Hematopoietic multipotent progenitor cell treated with erythropoietin and hydrocortisone succinate and interleukin-3 and kit ligand, for 8 days (in vitro differentiated cells): ENCODE measurements at regions not wholly inside any gene's neighbourhood (a gene's known extent, or its start where the extent isn't known, plus 50 kb on each side); places are given as distances from the start of the nearest gene placed in this dataset.
A peak's percentile ranks its signal among the peaks of the same experiment; 100 is the strongest.

Experiments
- DNase-seq: peaks from one replicate; pipeline ENCODE4 v3.0.0-alpha.2; 2015

DNA sequence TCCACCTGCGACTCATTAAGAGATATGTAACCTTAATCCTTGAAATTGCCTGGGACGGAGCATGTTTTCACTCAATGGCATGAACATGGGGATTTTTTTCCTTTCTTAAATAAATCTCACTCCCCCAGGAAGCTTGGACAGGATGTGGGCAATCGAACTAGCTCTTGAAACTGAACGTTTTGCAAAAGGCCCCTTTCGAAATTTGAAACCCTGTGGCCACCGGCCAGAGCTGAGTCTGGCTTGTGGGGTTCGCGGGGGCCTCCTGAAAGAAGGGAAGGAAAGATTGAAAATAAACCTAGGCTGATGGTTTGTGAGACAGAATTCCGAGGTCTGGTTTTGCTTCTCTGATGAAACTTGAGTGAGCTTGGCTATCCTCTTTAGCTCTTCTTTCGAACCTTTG, 101.4 kb upstream of the RTL1 start:
- no peak for DNase-seq

DNA sequence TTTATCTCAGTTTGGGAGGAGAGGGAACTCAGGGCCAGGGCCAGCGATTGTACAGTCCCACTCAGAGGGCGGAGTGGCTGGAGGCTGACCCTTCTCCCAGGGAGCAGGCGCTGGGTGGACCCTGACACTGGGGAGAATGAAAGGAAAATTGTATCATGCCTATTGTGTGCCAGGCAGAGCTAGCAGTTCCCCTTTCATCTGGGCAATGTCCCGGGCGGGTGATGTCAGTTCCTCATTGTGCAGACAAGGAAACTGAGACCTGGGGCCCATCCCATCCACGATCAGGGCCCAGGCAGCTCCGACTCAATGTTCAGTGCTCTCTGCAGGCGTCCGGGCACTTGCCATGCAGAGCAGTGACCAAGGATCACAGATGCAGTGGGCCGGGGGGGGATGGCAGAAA, 101.9 kb upstream of the RTL1 start:
- DNase-seq = no peak

DNA sequence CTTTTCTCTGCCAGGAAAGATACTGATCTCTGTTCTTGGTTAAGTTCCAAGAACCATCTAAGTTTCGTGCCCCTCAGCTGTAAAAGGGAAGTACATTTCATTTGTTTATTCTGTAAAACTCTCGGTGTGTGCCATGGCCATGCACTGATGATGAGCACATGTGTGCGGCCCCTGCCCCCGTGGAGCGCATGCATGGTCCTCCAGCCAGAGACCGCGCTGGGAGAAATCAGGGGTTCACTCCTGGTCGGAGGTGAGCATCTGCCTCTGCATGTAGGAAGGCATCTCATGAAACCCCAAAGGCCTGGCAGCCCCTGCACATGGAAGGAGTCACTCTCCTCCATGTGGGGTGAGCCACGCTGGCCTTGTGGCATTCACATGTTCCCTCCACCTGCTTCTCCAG, 102.5 kb upstream of the RTL1 start:
- DNase-seq = peak; percentile 2

DNA sequence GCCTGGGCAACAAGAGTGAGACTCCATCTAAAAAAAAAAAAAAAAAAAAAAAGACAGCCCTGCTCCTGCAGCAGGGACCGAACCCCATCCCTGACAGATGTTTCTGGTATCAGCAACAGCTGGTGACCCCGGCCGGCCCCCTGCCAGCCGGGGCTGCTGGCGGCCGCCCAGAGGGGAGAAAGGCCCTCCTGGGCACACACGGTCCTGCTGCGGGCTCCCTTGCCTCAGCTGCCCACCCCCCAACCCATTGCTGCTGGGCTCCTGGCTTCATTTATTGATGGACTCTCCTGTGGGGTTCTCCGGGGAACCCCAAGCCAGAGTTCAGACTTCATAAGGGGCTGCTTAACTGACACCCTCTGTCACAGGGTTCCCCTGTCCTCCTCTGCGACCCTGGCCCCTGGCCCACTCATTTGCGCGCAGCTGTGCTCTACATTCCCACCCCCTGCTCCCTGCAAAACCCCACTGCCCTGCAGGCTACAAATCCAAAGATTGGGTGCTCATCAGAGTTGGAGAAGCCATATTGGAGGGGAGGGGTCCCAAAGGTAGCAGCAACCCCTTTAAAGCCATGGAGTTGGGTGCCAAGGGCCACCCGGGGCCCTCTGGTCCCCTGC, 103.6 kb upstream of the RTL1 start:
- no peak for DNase-seq

DNA sequence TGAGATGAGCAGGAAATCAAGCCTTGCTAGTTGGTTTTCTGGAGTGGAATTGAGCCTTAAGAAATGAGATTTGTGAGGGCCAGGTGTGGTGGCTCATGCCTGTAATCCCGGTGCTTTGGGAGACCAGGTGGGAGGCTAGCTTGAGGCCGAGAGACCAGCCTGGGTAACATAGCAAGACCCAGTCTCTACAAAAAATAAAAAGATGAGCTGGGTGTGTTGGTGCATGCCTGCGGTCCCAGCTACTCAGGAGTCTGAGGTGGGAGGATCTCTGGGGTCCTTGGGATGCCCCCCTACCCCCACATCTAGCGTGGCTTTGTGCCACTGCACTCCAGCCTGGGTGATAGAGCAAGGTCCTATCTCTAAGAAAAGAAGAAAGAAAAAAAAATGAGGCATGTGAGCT, 104.2 kb upstream of the RTL1 start:
- DNase-seq = no peak

DNA sequence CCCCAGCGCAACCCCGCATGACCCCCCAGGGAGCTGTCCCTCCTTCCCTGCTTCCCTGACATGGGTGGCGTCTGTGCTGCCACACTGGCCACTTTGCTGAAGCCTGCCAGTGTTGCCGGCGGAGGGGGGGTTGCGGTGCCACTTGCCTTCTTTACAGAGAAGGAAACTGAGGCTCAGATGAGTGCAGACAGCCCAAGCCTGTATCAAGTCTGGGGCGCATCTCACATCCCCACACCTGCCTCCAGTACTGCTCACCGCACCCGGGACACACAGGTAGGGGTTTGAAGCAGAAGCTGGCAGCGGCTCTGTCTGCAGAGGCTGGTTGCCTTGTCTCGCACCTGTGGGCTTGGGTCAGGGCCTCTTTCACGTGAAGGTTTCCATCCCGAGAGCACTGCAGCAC, 104.7 kb upstream of the RTL1 start:
- no peak for DNase-seq

DNA sequence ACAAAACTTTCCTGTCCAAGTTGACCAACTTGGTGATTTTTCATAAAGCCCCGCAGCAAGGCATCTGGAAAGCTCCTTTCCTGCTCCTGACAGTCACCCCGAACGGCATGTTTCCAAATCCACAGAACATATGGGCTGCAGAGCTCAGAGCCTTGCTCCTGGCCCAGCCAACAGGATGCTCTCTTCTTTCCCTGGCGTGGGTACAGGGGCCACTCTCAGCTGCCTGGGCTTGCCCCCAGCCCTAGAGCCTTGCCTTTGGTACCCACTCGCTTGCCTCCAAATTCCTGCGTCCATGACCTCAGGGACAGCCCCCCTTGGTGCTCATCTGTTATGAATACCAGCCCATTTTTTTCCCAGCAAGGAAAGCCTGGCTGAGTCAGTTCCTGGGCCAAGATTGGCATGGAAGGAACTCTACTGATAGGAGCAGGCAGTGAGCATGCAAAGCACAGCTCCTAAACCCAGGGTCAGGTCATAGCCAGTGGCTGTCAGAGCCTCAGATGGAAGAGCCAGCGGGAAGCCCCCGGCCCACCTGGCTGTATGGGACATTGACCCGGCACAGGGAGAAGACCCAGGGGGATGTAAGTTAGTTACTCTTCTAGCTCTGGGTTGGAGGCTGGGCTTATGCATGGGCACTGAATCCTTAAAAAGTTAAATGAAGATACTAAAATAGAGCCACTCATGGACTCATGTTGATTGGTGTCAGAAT, 105.3 kb upstream of the RTL1 start:
- no peak for DNase-seq

DNA sequence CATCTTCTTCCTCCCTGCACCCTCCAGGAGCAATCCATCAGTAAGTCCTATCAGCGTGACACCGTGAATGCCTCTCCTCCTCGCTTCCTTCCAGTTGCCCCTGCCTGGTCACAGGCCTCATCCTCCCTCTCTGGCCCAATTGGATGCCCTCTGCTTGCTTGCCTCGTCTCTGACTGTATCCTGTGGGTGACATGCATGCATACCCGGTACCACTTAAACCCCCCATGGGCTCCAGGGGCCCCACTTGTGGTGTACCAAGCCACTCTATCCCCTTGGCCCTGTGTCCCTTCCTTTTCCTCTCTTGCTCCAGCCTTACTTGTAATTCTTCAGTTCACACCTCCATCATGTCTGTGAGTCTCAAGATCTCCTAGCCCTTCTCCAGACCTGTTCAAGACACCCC, 106.0 kb upstream of the RTL1 start:
- no peak for DNase-seq

DNA sequence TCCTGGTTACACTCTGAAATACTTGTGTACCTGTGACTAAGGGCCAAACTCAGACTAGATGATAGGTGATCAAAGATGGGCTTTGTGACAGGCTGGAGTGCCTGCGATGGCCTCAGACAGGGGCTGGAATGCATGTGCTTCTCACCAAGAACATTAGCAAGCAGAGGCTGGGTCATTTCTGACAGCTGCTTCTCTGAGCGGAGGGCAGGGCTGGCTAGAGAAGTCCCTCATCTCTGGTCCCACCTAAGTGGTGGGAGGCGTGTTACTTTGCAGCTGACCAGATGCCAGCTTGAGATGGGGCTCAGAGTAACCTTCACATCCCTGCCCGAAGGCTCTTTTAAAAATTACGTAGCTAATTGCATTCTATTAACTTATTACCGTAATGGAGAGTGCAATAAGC, 106.8 kb upstream of the RTL1 start:
- DNase-seq = no peak

DNA sequence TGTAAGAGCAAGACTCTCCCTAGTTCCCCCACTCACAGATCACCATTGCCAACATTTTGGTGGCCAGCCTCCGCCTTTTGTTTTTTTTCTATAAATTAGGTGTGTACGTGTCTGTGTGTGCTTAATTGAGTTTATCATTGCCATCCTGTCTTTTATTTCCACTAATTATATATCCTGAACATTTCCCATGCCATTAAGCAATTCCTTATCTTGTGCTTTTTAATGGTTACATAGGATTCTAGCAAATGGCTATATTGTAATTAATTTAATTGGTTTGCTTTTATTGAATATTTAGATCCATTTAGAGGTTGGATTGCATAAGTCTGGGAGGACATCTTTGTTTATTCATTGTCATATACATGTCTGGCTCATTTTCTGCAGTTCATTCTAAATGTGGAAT, 107.3 kb upstream of the RTL1 start:
- no peak for DNase-seq

DNA sequence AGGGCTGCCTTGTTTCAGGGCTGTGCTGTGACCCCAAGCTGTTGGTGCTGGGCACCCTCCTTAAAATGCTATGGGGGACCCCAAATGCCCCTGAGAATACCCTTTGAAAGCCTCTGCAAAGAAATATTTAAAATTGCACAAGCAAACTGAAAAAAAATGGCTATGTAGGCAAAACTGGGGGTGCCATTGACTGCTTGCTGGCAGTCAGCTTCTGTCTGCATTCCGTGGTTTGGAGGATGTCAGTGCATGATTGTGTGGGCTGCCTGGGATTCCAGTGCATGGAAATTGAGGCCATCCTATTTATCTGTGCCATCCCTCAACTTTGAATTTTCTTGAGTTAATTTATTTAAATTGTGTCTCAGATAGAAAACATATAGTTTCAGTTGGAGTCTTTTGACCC, 113.7 kb upstream of the RTL1 start:
- DNase-seq = no peak

DNA sequence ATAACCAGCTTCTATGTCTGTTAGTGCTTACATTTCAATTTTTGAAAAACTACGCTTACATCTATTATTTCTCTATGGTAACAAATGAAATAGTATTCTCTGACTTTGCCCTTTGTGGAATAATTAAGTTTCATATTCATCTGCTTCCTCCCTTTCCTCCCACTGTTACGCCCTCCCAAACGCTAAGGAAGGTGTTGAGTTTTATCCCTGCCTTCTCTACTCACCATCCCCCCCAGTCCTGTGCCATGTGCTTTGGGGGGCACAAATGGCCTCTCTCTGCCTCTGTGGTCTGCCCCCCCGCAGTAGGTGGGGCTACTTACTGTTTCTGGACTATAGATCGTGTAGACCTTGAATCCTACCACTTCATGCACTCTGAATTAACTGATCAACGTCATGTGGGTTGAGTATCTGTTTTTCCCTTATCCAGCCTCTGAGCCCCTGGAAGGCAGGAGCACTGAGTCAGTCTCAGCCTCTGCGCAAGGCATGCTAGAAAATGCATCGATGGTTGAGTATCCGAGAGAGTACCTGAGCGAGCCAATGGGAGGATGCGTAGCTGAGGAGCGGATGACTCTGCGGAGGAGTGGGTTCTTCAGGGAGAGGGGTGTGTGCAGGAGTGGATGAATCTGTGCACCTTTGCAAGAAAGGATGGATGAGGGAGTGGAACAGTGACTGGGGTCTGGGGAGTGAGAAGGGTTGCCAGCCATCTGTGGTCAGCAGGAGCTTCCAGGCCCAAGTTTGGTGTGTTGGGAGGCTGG, 114.5 kb upstream of the RTL1 start:
- no peak for DNase-seq

DNA sequence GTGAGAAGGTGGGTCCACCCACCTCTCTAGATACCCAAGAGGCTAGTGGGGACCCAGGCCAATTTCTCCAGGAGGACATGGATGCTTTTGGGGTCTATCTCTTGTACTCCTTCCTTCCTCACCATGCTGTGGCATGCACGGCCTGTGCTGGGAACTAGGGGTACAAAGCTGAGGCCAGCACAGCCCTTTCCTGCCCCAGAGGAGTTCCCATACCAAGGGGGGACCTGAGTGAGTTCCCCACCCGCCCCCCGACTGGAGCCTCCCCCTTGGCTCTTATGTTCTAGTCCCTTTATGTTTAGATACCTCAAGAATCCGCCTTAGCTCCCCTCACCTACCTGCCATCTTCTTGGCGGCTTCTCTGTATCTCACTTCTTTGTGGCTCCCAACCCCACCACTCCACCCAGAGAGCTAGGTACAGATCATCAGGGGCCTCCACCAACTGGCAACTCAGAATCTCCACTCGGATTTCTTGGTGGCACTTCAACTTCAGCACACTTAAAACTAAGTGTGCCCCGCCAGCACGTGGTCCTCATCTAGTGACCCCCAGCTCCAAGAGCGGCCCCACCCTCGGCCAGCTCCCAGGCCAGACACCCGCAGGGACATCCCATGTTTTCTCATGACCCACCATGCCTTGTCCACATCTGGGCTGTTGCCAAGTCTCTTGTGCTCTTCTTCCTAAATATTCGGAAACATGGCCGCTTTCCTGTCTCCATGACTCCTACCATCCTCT, 115.2 kb upstream of the RTL1 start:
- DNase-seq = no peak

DNA sequence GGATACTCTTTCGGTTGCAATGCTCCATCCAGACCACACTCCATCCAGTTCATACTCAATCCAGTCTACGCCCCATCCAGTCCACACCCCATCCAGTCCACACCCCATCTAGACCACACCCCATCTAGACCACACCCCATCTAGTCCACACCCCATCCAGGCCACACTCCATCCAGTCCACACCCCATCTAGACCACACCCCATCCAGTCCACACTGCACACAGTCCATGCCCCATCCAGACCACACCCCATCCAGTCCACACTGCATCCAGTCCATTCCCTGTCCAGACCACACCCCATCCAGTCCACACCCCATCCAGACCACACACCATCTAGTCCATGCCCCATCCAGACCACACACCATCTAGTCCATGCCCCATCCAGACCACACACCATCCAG, 116.0 kb upstream of the RTL1 start:
- DNase-seq = no peak

DNA sequence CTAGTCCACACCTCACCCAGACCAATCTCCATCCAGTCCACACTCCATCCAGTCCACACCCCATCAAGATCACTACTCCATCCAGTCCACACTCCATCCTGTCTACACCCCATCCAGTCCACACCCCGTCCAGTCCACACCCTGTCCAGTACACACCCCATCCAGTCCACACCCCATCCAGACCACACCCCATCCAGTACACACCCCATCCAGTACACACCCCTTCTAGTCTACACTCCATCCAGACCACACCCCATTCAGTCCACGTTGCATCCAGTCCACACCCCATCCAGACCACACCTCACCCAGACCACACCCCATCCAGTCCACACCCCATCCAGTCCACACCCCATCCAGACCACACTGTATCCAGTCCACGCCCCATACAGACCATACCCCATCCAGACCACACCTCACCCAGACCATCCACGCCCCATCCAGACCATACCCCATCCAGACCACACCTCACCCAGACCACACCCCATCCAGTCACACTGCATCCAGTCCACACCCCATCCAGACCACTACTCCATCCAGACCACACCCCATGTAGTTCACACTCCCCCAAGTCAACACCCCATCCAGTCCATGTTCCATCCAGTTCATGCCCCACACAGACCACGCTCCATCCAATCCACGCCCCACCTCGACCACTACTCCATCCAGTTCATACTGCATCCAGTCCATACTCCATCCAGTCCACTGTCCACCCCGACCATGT, 116.6 kb upstream of the RTL1 start:
- DNase-seq = no peak

DNA sequence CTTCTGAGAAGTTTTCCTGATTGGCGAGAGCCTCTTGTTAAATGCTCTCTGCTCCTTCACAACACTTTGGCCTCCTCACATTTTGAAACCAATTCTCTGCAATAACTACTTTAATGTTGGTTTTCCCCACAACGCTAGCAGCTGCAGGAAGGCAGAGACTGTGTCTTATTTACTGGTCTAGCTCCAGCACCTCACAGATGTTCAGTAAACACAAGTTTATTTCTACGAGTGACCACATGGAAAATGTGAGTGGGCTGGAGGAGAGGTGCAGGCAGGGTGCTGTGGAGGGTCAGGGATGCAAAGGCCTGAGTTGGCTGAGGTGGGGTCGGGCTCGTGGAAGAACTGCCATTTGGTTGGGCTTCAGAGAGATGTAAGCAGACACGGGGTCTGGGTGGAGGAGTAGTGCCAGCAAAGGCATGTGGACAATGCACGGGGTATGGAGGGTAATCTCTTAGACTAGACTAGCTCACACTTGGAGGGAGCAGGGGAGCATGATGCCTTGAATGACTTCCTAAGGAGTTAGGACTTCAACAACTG, 117.4 kb upstream of the RTL1 start:
- no peak for DNase-seq

DNA sequence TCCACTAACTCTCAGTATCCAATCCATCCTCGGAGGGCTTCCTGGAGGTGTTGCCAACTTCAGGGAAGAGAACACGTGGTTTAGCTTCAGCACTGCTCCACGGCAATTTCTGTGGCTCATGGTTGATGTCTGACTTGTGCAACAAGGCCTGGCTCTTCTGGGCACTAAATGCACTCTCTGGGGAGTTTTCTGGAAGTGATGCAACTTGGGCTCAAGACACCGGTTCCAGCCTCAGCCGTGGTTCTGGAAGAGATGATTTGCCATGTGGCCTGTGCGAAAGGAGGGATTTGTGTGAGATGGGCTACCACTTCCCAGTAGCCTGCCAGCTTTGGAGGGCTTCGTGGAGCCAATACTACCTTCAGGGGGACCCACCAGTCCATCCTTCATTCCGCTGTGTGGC, 118.6 kb upstream of the RTL1 start:
- no peak for DNase-seq

DNA sequence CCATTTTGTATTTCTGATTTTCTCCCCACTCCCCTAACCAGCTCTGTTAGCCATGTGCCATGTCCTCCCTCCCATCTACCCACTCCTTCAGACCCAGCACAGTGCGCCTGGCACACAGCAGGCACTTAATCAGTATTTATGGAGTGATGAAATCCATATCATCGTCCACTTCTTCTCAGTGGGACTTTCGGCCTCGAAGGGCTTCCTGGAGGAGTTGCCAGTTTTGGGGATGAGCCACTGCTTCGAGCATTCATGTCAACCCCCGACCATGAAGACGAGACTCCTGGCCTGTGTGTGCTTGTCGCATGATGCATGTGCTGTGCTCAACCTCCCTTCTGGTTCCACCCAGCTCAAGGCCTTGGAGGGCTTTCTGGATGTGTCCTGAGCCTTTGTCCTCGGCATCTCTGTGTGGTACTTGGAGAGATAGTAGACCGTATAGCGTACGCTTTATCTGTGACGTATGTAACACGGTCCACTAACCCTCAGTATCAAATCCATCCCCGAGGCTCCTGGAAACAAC, 119.5 kb upstream of the RTL1 start:
- no peak for DNase-seq

DNA sequence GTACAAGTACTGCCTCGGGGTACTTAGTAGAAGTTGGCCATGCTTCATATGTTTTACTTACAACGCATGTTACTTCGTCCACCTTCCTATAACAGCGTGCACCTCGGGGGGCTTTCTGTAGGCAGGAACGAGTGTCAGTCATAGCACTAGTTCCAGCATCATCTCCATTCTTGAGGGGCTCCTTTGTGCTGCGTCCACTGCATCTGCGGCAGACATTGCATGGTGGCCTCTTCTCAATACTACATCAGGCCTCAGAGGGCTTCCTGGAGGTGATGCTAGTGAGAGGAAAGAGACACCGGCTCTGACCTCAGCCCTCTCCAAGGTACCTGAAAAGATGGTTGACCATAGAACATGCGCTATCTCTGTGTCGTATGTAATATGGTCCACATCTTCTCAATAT, 121.2 kb upstream of the RTL1 start:
- no peak for DNase-seq

DNA sequence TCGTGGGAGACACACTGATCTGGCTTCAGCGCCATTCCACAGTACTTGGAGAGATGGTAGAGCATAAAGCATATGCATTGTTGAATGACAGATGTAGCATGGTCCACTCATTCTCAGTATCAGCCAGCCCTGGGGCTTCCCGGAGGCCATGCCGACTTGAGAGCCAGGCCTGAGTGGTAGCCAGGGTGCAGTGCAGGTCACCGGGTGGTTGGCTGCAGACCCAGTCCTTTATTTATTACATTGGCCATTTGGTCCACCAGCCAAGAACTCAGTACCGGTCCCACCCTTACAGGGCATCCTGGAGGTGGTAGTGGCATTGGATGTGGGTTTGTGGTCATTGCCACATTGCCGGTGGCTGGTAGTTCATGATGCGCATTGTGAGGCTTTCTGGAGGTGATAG, 121.6 kb upstream of the RTL1 start:
- no peak for DNase-seq

DNA sequence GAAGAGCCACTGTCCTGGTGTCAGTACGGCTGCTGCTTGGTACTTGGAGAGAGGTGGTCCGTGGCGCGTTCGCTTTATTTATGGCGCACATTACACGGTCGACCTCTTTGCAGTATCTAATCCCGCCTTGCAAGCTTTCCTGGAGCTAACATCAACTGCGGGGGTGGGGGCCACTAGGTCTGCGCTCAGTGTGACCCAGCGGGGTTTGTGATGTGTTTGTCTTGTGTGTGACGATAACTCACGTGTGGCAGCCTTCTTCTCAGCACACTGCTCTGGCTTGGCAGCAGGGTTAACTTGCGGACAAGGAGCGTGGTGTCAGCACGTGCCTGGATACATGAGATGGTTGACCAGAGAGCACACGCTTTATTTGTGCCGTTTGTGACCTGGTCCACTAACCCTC, 122.2 kb upstream of the RTL1 start:
- no peak for DNase-seq

DNA sequence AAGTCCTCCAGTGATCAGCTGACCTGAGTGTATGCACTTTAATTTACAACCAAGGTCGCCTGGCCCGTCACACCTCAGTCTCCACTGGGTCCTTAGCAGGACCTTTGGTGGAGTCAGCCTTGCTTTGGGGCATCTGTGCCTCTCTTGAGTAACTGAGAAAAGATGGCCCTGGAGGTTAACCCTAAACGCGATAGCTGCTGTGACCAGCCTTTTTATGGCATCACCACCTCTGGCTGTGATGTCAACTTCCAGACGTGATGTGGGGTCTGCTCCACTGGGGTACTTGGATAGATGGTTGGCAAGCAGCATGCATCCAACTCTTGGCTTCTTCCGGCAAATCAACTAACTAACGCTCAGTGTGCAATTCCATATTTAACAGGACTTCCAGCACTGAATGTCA, 122.8 kb upstream of the RTL1 start:
- no peak for DNase-seq

DNA sequence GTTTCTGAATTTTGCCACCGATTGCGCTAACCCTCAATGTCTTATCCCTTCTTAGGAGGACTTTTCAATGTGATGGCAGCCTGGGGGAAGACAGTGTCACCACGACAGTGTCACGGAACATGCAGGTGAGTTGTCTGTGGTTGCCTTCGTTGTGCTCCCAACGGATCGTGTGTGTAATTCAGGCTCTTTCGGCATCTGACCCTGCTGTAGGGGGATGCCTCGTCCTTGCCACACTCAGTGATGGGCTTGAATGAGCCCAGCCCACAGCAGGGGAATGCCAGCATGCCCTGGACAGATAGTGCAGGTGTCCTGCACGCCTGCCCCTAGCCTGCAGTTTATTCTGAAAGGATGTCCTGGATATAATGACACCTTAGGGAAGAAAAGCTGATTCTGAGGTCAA, 123.8 kb upstream of the RTL1 start:
- DNase-seq = no peak
